ENCODE measurements at regions not wholly inside any gene's neighbourhood (a gene's known extent, or its start where the extent isn't known, plus 50 kb on each side); places are given as distances from the start of the nearest gene placed in this dataset.

DNA sequence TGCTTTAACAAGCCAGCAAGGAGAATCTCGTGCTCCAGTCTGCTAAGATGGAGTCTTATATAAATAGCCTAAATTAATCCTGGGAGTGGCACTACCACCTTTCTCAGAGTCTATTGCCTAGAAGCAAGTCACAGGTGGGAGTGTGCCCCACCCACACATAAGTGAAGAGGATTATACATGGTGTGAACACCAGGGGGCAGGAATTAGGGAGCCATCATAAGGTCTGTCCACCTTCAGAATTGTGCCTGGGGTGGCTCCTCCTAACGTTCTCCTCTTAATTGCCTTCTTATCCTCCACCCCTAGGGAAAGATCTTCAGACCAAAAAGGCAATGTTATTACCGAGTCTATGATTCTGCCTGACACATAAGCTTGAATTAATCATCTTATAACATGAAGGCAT, 276.8 kb upstream of the SESN3 start:
- H3K4me1 ChIP-seq (replicated peaks in 1 of 2): peaks cover 4 to 10% of the 10 kb centered on the region in 2 donors
- H3K4me3 ChIP-seq: no peak overlapping the region
- 57 to 95% (median 80%) methylated on average over 1 to 2 of the region's 3 CpGs; no CpG with 5 or more reads in 1 of the 10 experiments for WGBS, 10 experiments
- ATAC-seq (replicated peaks in 6 of 8): no peak
- no peak overlapping the region for H3K27ac ChIP-seq
- in situ Hi-C loops (cut with MboI; ENCODE audit: low pct_unique_long_range_greater_than_20kb in 2 of 9, low sequenced_read_pairs in 9 of 9, unreplicated experiment in 9 of 9): no loop called here

DNA sequence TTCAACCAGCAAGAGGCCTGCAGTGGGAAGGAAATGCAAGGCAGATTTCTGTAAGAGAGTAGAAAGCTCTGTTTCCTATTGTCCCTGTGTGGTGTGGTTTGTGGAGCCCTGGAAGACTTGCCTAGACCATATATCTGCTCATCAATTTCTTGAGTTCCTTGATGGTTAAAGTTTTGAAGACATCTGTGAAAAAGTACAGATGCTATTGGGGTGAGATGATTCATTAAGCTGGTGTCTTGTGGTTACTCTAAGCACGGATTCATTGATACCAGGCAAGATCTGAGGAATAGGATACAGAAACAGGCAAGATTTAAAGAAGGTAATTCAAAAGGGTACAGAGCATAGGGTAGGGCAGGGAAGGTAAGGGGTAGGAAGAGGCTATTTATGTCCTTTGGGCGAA, 275.8 kb upstream of the SESN3 start:
- WGBS, 10 experiments: 33 to 100% (median 98%) methylated on average over 1 to 2 of the region's 2 CpGs
- H3K4me1 ChIP-seq (replicated peaks in 1 of 2): peaks cover 0 to 9% of the 10 kb centered on the region in 2 donors

DNA sequence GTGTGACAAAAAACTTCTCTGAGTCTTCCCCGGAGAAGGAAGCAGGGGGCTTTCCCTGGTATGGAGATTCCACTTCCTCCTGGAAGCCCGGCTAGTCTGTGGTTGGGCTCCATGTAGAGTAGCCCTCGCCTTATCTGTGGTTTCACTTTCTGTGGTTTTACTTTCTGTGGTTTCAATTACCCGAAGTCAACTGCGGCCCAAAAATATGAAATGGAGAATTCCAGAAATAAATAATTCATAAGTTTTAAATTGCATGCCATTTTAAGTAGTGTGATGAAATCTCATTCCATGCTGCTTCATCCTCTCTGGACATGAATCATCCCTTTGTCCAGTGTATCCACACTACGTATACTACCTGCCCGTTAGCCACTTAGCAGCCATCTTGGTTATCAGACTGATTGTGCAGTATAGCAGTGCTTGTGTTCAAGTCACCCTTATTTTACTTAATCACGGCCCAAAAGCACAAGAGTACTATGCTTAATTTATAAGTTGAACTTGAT, 275.0 kb upstream of the SESN3 start:
- ATAC-seq (replicated peaks in 6 of 8): peak in 3 of 8 experiments; percentile 84 to 96 (median 87)

More for the DNA sequence above, 275.8 kb upstream of the SESN3 start:
- Histone ChIP-seq H3K27ac (no peak overlapping the region), H3K4me3 (no peak overlapping the region)
- ATAC-seq (replicated peaks in 6 of 8): no peak
- in situ Hi-C loops (cut with MboI; ENCODE audit: low pct_unique_long_range_greater_than_20kb in 2 of 9, low sequenced_read_pairs in 9 of 9, unreplicated experiment in 9 of 9): no loop called here

DNA sequence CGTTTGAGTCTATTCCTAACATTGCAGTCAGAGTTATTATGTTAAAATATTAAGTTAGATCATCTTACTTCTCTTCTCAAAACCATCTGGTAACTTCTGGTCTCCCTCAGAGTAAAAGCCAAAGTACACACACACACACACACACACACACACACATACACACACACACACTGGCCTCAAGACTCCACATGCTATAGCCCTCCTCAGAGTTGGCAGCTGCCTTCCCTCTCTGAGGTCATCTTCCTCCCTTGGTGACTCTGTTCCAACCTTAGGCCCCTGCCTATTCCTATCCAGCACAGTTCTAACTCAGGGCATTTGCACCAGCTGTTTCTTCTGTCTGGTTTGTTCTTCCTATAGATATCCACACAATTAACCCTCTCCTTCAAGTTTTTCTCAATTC, 272.0 kb upstream of the SESN3 start:
- peaks cover 3 to 17% of the 10 kb centered on the region in 2 donors for H3K4me1 ChIP-seq (replicated peaks in 1 of 2)
- ATAC-seq (replicated peaks in 6 of 8): no peak
- in situ Hi-C loops (cut with MboI; ENCODE audit: low pct_unique_long_range_greater_than_20kb in 2 of 9, low sequenced_read_pairs in 9 of 9, unreplicated experiment in 9 of 9): no loop called here
- 33 to 100% (median 82%) methylated on average over 1 of the region's 1 CpG; no CpG with 5 or more reads in 1 of the 10 experiments for WGBS, 10 experiments
- H3K27ac ChIP-seq: no peak overlapping the region
- H3K4me3 ChIP-seq: no peak overlapping the region

More for the DNA sequence above, 275.0 kb upstream of the SESN3 start:
- 45 to 100% (median 93%) methylated on average over 1 to 8 of the region's 8 CpGs for WGBS, 10 experiments
- Histone ChIP-seq H3K4me1 (replicated peaks in 1 of 2) (peaks cover 3 to 15% of the 10 kb centered on the region in 2 donors), H3K27ac (no peak overlapping the region), H3K4me3 (no peak overlapping the region)
- in situ Hi-C loops (cut with MboI; ENCODE audit: low pct_unique_long_range_greater_than_20kb in 2 of 9, low sequenced_read_pairs in 9 of 9, unreplicated experiment in 9 of 9): no loop called here

DNA sequence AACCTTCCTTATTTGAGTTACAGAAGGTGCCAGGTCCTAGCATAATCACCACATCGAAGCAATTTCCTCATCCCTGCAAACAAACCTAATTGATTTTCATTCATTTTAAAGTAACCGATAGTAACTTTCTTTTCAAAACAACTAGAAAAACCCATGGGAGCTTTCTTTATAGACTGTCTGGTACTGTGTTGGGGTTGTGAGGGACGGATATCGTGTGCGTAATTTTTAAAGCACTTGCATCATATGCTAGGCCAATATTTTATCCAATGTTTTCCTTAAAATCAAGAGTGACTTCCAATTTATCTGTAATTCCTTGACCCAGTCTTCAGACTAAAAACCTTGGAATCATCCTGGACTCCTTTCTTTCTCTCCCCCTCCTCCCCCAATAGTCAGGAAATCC, 271.5 kb upstream of the SESN3 start:
- no peak overlapping the region for H3K27ac ChIP-seq
- ATAC-seq (replicated peaks in 6 of 8): no peak
- WGBS, 10 experiments: 67 to 100% (median 96%) methylated on average over 1 to 5 of the region's 5 CpGs; no CpG with 5 or more reads in 1 of the 10 experiments
- in situ Hi-C loops (cut with MboI; ENCODE audit: low pct_unique_long_range_greater_than_20kb in 2 of 9, low sequenced_read_pairs in 9 of 9, unreplicated experiment in 9 of 9): no loop called here
- H3K4me1 ChIP-seq (replicated peaks in 1 of 2): peaks cover 3 to 17% of the 10 kb centered on the region in 2 donors
- no peak overlapping the region for H3K4me3 ChIP-seq

DNA sequence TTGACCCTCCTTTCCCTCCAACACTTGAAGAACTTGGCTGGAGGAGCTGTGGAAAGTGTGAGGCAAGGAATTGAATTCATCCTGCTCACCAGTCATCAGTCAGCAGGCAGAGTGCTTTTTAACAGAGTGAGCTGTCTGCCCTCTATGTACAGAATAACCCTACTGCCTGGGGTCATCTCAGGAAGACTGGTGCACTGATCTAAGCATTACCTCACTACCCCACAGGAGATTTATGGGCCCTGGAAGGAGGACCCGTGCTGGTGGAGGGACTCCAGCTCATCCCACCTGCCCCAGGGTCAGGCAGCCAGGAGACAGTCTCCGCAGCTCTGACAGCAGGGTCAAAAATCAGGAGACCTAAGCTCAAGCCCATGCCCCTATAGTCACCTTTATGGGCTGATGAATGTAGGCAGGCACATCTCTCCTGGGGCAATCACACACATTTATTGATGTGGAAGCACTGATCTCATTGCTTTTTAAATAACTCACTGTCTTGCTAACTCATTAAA, 270.8 kb upstream of the SESN3 start:
- in situ Hi-C loops (cut with MboI; ENCODE audit: low pct_unique_long_range_greater_than_20kb in 2 of 9, low sequenced_read_pairs in 9 of 9, unreplicated experiment in 9 of 9): no loop called here
- Histone ChIP-seq H3K4me3 (no peak overlapping the region), H3K4me1 (replicated peaks in 1 of 2) (peaks cover 3 to 17% of the 10 kb centered on the region in 2 donors), H3K27ac (no peak overlapping the region)
- WGBS, 10 experiments: 48% methylated on average over 2 of the region's 2 CpGs; no CpG with 5 or more reads in 9 of the 10 experiments
- ATAC-seq (replicated peaks in 6 of 8): peak in 5 of 8 experiments; percentile 94 to 97 (median 95)

DNA sequence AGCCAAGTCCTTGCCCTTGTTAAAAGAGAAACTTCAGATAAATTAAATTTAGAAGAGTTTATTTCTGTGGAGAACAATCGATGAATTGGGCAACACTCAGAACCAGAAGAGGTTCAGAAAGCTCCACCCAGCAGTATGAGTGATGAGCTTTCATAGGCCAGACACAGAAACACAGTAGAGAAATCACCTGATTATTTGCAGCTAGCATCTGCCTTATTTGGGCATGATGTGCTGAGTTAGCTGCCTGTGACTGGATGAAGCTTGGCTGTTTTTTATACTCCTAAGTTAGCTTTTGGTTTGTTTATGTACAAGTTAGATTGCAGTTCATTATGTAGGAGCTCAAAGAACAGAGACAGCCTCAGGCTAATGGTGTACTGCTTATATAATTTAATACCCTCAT, 269.5 kb upstream of the SESN3 start:
- peaks cover 3 to 17% of the 10 kb centered on the region in 2 donors for H3K4me1 ChIP-seq (replicated peaks in 1 of 2)
- 0 to 100% (median 89%) methylated on average over 1 of the region's 1 CpG; no CpG with 5 or more reads in 1 of the 10 experiments for WGBS, 10 experiments
- in situ Hi-C loops (cut with MboI; ENCODE audit: low pct_unique_long_range_greater_than_20kb in 2 of 9, low sequenced_read_pairs in 9 of 9, unreplicated experiment in 9 of 9): no loop called here
- no peak overlapping the region for H3K4me3 ChIP-seq
- H3K27ac ChIP-seq: no peak overlapping the region
- peak in 3 of 8 experiments; percentile 46 to 77 (median 57) for ATAC-seq (replicated peaks in 6 of 8)

DNA sequence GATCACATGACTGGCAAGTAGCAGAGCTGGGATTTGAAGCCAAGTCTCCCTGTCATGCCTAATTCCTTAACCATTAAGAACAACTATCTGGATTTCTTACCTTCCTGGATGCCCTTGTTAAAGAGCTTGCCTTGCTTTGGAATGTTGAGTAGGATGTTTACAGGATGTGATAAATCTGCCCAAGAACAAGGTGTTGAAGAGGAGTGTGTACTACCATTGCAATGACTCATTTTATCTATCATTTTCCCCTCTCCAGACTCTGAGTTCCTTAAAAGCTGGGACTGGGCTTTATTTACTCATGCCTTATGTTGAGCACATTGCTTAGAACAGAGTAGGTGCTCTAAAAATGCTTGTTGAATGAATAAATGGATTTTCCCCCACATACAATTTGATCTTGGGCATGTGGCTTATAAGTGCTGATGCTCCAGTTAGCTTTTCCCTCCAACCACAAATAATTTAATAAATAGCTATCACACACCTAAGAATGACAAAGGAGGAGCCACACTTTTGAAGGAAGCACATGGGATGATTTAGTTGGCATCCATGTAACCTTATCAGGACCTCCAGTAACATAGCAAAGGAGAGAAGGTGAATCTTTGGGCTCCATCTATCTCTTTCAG, 268.6 kb upstream of the SESN3 start:
- ATAC-seq (replicated peaks in 6 of 8): peak in 2 of 8 experiments; percentile 3 to 37
- in situ Hi-C loops (cut with MboI; ENCODE audit: low pct_unique_long_range_greater_than_20kb in 2 of 9, low sequenced_read_pairs in 9 of 9, unreplicated experiment in 9 of 9): no loop called here
- H3K27ac ChIP-seq: no peak overlapping the region
- H3K4me1 ChIP-seq (replicated peaks in 1 of 2): peaks cover 3 to 17% of the 10 kb centered on the region in 2 donors
- H3K4me3 ChIP-seq: no peak overlapping the region

DNA sequence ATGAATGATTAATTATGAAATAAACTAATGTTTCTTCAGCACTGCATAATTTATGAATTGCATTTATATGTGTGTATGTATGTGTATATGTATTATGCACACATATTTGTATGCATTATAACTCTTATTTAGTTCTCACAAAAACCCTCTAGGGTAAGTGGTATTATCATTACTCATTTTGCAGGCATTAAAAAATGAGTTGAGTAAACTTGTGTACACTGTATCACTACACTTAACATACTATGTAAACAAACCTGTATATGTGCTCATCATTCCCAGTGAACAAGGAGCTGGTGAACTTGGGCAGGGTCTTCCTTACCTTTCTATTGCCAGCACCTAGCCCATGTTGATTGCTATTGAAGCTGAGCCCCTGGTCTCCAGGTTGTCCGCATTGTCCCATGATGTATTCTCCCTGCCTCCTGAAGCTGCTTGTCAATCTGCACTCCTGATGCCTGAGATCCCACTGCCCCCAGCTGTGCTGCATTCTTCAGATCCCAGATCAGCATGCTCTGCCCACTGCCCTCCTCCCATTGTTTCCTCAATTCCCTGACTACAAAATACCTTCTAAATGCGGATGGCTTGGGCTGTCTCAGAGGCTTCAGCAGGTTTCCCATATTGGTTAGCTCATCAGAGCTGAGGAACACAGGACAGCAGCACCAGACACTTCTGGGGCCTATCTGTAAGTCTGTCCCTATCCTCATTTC, 267.9 kb upstream of the SESN3 start:
- in situ Hi-C loops (cut with MboI; ENCODE audit: low pct_unique_long_range_greater_than_20kb in 2 of 9, low sequenced_read_pairs in 9 of 9, unreplicated experiment in 9 of 9): no loop called here
- Histone ChIP-seq H3K4me3 (no peak overlapping the region), H3K27ac (no peak overlapping the region), H3K4me1 (replicated peaks in 1 of 2) (peaks cover 3 to 17% of the 10 kb centered on the region in 2 donors)
- ATAC-seq (replicated peaks in 6 of 8): peak in 1 of 8 experiments; percentile 85
- WGBS, 10 experiments: 0 to 100% (median 57%) methylated on average over 1 to 2 of the region's 2 CpGs; no CpG with 5 or more reads in 2 of the 10 experiments

DNA sequence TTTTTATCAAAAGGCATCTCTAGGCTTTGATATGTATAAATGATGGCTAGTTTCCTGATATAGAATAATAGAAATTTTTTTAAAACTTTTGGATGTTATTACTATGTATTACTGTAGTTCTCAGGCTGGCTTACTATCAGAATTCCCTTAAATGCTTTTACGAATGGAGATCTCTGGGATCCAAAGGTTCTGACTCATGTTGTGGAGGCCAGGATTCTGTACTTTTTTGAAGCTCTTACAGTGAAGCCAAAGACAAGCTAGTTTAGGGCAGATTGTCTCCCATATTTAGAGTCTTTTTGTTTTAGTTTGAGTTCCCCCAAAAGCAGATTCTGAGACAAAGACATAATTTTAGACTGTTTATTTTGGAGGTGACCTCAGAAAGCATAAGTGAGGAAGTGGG, 265.9 kb upstream of the SESN3 start:
- Histone ChIP-seq H3K27ac (no peak overlapping the region), H3K4me1 (replicated peaks in 1 of 2) (peaks cover 3 to 9% of the 10 kb centered on the region in 2 donors), H3K4me3 (no peak overlapping the region)
- no peak for ATAC-seq (replicated peaks in 6 of 8)
- in situ Hi-C loops (cut with MboI; ENCODE audit: low pct_unique_long_range_greater_than_20kb in 2 of 9, low sequenced_read_pairs in 9 of 9, unreplicated experiment in 9 of 9): no loop called here
- WGBS, 10 experiments: 88 to 100% (median 100%) methylated on average over 1 of the region's 1 CpG; no CpG with 5 or more reads in 2 of the 10 experiments

DNA sequence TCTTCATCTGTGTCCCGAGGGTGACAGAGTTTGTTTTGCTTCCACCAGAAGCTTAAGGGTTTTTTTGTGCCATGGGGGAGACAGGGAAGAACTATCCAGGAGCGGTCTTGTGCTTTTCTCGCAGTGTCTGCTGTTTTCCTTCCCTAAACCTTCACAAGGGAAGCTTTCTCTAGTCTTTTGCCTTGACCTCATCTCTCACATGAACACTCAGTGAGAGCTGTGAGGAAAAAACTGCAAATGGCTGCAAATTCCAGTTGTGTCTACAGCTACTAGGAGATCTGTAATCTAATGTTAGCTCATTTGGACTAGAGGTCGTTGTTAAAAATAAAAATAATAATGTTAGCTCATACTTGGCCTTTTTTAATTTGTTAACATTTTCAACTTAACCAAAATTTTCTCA, 264.7 kb upstream of the SESN3 start:
- 60 to 89% (median 66%) methylated on average over 1 to 4 of the region's 4 CpGs; no CpG with 5 or more reads in 3 of the 10 experiments for WGBS, 10 experiments
- in situ Hi-C loops (cut with MboI; ENCODE audit: low pct_unique_long_range_greater_than_20kb in 2 of 9, low sequenced_read_pairs in 9 of 9, unreplicated experiment in 9 of 9): no loop called here
- ATAC-seq (replicated peaks in 6 of 8): no peak
- Histone ChIP-seq H3K4me1 (replicated peaks in 1 of 2) (peaks cover 0 to under 1% of the 10 kb centered on the region in 2 donors), H3K4me3 (no peak overlapping the region), H3K27ac (no peak overlapping the region)

DNA sequence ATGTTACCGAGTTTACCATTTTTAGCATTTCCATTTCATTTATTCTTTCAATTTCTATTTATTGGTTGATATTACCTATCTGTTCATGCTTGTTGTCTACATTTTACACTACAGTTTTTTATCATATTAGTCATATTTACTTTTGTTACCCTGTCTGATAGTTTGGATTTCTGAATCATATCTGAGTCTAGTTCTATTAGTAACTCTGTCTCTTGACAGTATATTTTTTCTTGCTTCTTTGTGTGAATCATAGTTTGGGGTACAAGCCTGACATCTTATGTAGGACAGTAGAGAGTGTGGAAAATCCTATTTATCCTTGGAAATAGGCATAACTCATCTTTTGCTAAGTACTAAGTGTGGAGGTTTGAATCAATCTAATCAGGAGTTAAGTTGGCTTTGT, 263.9 kb upstream of the SESN3 start:
- in situ Hi-C loops (cut with MboI; ENCODE audit: low pct_unique_long_range_greater_than_20kb in 2 of 9, low sequenced_read_pairs in 9 of 9, unreplicated experiment in 9 of 9): no loop called here
- no peak overlapping the region for H3K27ac ChIP-seq
- H3K4me3 ChIP-seq: no peak overlapping the region
- H3K4me1 ChIP-seq (replicated peaks in 1 of 2): no peaks in the 10 kb centered on the region
- WGBS, 10 experiments: 25 to 100% (median 96%) methylated on average over 1 of the region's 1 CpG
- no peak for ATAC-seq (replicated peaks in 6 of 8)

DNA sequence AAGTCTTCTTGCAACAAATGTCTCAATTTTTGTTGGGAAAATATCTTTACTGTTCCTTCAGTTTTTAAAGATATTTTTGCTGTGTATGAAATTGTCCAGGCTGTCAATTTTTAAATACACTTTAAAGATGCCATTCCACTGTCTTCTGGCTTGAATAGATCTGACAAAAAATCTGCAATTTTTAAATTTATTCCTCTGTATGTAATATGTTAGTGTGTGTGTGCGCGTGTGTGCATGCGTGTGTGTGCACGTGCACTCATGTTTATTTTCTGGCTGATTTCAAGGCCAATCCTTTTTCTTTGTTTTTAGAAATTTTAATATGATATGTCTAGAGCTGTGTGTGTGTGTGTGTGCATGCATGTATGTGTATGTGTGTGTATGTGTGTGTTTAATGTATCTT, 263.2 kb upstream of the SESN3 start:
- WGBS, 10 experiments: 80 to 100% (median 94%) methylated on average over 1 to 4 of the region's 4 CpGs; no CpG with 5 or more reads in 1 of the 10 experiments
- no peak overlapping the region for H3K27ac ChIP-seq
- no peak overlapping the region for H3K4me3 ChIP-seq
- H3K4me1 ChIP-seq (replicated peaks in 1 of 2): no peaks in the 10 kb centered on the region
- no peak for ATAC-seq (replicated peaks in 6 of 8)
- in situ Hi-C loops (cut with MboI; ENCODE audit: low pct_unique_long_range_greater_than_20kb in 2 of 9, low sequenced_read_pairs in 9 of 9, unreplicated experiment in 9 of 9): no loop called here
